HAP-1 (cell line): ENCODE measurements at regions not wholly inside any gene's neighbourhood (a gene's known extent, or its start where the extent isn't known, plus 50 kb on each side); places are given as distances from the start of the nearest gene placed in this dataset.
A peak's percentile ranks its signal among the peaks of the same experiment; 100 is the strongest.

Source experiments
- DNase-seq, 2 experiments: peaks; one replicate each; pipeline ENCODE4 v3.0.0-alpha.2; 2016 to 2020; ENCODE audit warnings: low spot score in 2 of 2
- H3K27me3 ChIP-seq: fragments of 250-450 bp; sonication (Bioruptor Pico); 2 replicates; pipeline ENCODE4 v1.5.1; 2020; ENCODE audit warnings: low read depth, mild to moderate bottlenecking, moderate library complexity
- H3K36me3 ChIP-seq: fragments of 250-450 bp; sonication (Bioruptor Pico); replicated peaks from 2 replicates; pipeline ENCODE4 v1.5.1; 2020; ENCODE audit warnings: mild to moderate bottlenecking
- H3K4me1 ChIP-seq: fragments of 250-450 bp; sonication (Bioruptor Pico); 2 replicates; pipeline ENCODE4 v1.5.1; 2020; ENCODE audit warnings: mild to moderate bottlenecking
- H3K4me3 ChIP-seq: fragments of 250-450 bp; sonication (Bioruptor Pico); 2 replicates; pipeline ENCODE4 v1.5.1; 2020; ENCODE audit warnings: mild to moderate bottlenecking, moderate library complexity
- H3K9me3 ChIP-seq: fragments of 250-450 bp; sonication (Bioruptor Pico); 2 replicates; pipeline ENCODE4 v1.5.1; 2020; ENCODE audit warnings: mild to moderate bottlenecking, moderate library complexity
- in situ Hi-C: fragments of 300-500 bp; cut with MboI; formaldehyde crosslinking; loops from 3 replicates; pipeline ENCODE4 v1.14.3; 2020; ENCODE audit warnings: low sequenced_read_pairs, inconsistent platforms, mixed read lengths

DNA sequence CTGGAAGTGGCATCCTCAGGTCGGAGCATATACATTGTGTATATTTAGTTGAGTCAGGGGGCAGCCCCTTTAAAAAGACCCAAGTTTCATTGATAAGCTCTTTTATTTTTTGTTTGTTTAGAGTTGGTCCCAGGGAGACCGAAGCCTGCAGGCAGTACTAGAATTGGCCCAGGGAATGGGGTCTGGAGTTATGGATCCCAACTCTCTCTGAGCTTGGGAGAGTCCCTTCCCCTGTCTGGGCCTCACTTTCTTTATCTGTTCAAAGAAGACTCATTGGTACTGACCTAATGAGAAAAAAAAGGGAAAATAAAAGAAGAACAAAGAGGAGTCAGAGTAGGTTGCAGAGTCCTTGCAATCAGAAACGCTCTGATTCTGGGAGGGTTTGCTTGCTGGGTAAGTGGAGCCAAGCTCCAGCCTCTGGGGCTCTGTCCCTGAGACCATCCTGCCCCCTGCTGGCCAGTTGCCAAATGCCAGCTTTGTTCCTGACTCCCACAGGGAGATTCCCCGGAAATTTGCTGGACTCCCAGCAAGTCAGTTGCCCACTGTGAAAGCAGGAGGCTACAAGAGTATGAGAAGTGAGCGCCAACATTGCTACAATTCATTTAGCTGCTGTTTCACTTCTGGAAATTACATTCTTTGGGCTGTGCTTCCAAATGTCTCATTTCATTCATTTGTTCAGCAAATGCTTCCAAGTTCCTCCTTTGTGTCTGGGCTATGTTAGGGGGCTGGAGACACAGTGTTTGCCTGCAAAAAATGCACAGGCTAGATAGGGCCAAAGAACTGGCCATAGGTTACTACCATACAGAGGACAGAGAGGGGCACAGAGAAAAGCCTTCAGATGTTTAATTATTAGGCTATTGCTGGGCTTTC is 156.2 kb downstream of the MELK start:
- H3K9me3 ChIP-seq: no peaks in the 10 kb centered on the region
- peak; percentile 55 to 92 for DNase-seq
- in situ Hi-C loops: no loop called here
- H3K36me3 ChIP-seq: no peaks in the 10 kb centered on the region
- H3K27me3 ChIP-seq: no peaks in the 10 kb centered on the region; the same call in 1 of the 2 replicates
- no peaks in the 10 kb centered on the region for H3K4me1 ChIP-seq
- no peak overlapping the region for H3K4me3 ChIP-seq

DNA sequence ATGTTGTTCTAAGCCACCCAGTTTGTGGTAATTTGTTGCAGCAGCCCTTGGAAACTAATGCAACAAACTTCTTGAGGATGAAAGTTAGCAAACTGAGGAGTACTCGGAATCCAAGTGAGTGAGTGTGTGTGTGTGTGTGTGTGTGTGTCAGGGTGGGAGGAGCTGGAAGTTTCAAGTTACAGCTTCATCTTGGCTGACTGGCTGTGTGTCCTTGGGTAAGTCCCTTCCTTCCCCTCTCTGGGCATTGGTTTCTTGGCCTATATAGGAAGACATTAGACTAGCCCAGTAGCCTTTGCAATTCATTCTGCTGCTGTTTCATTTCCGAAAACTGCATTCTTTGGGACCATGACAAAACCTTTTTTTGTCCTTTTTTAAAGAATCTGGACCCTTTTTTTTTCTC is 157.2 kb downstream of the MELK start:
- Histone ChIP-seq H3K4me1 (no peaks in the 10 kb centered on the region), H3K36me3 (no peaks in the 10 kb centered on the region), H3K9me3 (no peaks in the 10 kb centered on the region), H3K27me3 (no peaks in the 10 kb centered on the region; the same call in 1 of the 2 replicates), H3K4me3 (no peak overlapping the region)
- no peak for DNase-seq
- in situ Hi-C loops: loop anchor here (10.0 kb wide), 1 partner anchor 55 kb away; no protein-coding TSS in a partner anchor

DNA sequence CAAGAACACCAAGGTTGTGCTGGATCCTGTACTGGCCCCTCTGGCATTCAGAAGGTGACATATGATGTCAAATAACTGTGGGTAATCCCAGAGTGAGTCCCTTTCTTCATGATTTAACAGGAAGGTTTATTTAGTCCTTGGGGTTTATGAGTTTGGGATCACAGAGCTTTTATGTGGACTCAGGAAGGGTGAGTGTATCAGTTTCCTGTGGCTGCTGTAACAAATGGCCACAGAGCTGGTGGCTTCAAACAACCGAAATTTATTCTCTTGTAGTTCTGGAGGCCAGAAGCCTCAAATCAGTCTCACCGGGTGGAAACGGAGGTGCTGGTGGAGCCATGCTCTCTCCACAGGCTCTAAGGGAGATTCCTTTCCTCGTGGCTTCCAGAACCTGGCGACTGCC is 157.7 kb downstream of the MELK start:
- no peak for DNase-seq
- Histone ChIP-seq H3K4me1 (no peaks in the 10 kb centered on the region), H3K27me3 (no peaks in the 10 kb centered on the region; the same call in 1 of the 2 replicates), H3K4me3 (no peak overlapping the region), H3K9me3 (no peaks in the 10 kb centered on the region), H3K36me3 (no peaks in the 10 kb centered on the region)
- in situ Hi-C loops: loop anchor here (10.0 kb wide), 1 partner anchor 54 kb away; no protein-coding TSS in a partner anchor

DNA sequence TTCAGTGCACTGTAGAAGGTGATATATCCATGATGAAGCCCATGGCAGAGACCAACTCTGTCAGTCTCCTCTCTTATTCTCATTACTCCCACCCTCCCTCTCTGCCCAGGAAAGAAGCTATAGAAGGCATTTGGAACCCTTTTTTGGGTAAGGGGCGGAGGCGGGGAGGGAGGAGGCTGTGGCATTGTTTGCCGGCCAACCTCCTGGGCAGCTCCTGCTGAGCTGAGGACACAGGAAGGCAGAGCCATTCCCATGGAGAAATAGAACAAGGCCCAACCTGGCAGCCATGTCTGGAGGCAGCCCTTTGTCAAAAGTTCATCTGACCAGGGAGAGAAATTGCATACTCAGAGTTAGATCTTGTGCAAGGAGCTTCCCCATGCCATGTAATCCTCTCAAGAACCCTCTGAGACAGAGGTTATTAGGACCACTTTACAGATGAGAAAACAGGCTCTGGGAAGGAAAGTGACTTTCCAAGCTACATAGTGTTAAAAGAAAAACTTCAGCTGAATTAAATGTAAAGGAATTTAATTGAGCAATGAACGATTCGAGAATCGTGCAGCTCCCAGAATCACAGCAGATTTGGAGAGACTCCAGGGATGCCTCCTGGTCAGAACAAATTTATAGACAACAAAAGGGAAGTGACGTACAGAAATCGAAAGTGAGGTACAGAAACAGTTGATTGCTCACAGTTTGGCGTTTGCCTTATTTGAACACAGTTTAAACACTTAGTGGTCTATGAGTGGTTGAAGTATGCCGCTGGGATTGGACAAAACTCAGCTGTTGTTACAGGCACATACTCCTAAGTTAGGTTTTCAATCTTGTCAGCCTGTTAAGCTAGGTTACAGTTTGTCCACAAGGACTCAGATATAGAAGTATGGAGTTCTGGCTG is 158.6 kb downstream of the MELK start:
- Histone ChIP-seq H3K9me3 (no peaks in the 10 kb centered on the region), H3K27me3 (no peaks in the 10 kb centered on the region; the same call in 1 of the 2 replicates), H3K4me3 (no peak overlapping the region), H3K36me3 (no peaks in the 10 kb centered on the region), H3K4me1 (no peaks in the 10 kb centered on the region)
- in situ Hi-C loops: loop anchor here (10.0 kb wide), 1 partner anchor 53 kb away; no protein-coding TSS in a partner anchor
- DNase-seq: no peak

DNA sequence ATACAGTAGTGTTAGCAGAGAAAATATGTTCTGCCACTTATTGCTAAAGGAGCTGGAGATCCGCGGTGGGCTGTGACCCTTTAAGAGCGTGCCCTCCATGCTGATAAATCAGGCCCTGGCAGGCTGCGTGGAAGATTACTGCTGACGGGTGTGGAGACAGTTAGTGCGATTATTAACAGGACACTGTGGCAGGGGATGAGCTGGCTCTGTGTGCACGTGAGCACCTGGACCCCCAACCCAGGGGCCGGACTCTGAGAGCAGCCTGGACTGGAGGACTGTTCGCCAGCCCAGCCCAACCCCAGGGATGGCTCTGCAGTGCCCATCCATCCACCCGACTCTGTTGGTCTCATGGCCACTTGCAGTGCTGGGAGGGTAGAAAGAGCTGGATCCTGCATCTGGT is 162.0 kb downstream of the MELK start:
- in situ Hi-C loops: loop anchor here (10.0 kb wide), 1 partner anchor 50 kb away; no protein-coding TSS in a partner anchor
- Histone ChIP-seq H3K4me3 (no peak overlapping the region), H3K4me1 (no peaks in the 10 kb centered on the region), H3K9me3 (no peaks in the 10 kb centered on the region), H3K27me3 (peaks cover under 1% of the 10 kb centered on the region; the same call in 1 of the 2 replicates), H3K36me3 (no peaks in the 10 kb centered on the region)
- no peak for DNase-seq

DNA sequence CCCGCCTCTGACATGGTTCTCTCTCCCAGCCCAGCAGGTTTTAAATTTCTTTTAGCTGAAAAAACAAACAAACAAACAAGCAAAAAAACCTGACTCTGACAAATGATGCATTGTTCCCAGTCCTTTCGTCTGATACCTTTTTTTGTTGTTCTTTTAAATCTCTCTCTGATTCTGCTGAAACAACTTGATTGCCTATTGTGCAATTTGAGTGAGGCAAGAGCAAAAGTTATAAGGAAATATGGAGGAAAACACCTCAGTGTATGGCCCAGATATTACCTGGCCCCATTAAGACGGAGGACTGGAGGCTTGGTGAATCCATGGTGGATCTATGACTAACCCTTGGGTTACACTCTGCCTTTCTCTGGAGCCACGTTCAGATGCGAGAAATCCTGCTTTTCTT is 164.0 kb downstream of the MELK start:
- no peak for DNase-seq
- no peaks in the 10 kb centered on the region for H3K9me3 ChIP-seq
- H3K36me3 ChIP-seq: no peaks in the 10 kb centered on the region
- H3K4me1 ChIP-seq: no peaks in the 10 kb centered on the region
- H3K4me3 ChIP-seq: no peak overlapping the region
- peaks cover 6% of the 10 kb centered on the region; the same call in 1 of the 2 replicates for H3K27me3 ChIP-seq
- in situ Hi-C loops: loop anchor here (10.0 kb wide), 1 partner anchor 48 kb away; no protein-coding TSS in a partner anchor

DNA sequence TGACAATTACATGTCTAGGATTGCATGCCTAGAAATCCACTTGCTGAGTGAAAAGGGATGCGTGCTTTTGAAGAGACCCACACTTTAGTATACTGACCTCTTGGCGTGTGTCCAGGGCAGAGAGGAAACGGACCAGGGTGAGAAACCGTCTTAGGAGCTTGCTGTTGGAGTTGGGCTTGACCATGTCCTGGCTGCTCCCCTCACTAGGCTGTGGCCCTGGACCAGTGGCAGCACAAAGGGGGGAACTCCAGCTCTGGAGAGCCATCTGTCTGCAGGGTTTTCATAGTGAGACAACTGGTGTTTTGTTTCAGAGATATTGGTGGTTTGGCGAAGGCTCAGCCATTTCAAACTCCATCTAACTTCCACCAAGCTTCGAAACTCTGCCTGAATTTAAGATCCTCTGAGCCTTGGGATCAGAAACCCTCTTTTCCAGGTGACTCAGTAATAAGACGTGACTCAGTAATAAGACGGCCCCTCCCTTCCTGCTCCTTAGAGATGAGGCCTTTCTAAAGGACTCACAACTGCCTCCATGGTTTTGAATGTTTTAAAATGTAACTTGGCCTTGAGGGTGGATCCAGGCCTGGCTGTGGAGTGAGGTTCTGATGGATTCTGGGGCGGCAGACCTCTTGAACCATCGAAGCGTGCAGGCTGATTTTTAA is 165.8 kb downstream of the MELK start:
- Histone ChIP-seq H3K9me3 (no peaks in the 10 kb centered on the region), H3K36me3 (no peaks in the 10 kb centered on the region), H3K27me3 (peaks cover 10% of the 10 kb centered on the region; the same call in 1 of the 2 replicates), H3K4me3 (no peak overlapping the region), H3K4me1 (no peaks in the 10 kb centered on the region)
- in situ Hi-C loops: loop anchor here (10.0 kb wide), 1 partner anchor 46 kb away; no protein-coding TSS in a partner anchor
- DNase-seq: no peak

DNA sequence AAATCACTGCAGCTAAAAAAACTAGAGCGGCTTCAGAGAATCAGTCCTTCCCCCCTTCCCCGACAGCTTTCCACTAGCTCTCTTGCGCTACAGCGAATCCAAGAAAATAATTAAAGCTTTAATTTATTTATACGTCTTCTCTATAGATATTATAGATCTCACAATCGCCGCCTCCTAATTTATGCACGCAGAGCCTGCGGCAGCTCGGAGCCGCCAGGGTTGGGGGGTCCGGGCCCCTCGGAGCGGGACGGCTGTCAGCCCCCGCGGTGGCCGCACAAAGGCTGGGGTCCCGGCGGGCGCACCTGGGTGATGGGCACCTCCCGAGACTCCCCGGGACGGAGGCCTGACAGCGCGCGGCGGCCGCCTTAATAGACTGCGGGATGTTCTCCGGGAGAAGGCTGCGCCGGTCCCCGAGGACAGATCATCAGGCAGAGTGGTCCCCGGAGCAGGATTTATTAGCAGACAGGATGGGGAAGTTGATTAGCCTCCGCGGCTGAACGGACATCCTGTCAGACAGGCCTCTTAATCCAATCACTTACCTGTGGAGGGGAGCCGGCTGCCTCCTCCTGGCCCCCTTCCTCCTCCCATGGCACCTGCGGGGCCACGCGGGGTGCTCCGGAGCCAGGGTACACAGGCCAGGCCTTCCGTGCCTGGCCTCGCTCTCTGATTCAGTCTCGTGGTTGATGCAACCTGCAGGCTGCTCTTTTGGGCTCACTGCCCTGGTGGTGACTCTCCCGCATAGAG is 166.8 kb downstream of the MELK start:
- peaks cover 10% of the 10 kb centered on the region; the same call in 1 of the 2 replicates for H3K27me3 ChIP-seq
- no peaks in the 10 kb centered on the region for H3K4me1 ChIP-seq
- DNase-seq: no peak
- no peak overlapping the region for H3K4me3 ChIP-seq
- in situ Hi-C loops: loop anchor here (10.0 kb wide), 1 partner anchor 45 kb away; no protein-coding TSS in a partner anchor
- H3K36me3 ChIP-seq: no peaks in the 10 kb centered on the region
- H3K9me3 ChIP-seq: no peaks in the 10 kb centered on the region

DNA sequence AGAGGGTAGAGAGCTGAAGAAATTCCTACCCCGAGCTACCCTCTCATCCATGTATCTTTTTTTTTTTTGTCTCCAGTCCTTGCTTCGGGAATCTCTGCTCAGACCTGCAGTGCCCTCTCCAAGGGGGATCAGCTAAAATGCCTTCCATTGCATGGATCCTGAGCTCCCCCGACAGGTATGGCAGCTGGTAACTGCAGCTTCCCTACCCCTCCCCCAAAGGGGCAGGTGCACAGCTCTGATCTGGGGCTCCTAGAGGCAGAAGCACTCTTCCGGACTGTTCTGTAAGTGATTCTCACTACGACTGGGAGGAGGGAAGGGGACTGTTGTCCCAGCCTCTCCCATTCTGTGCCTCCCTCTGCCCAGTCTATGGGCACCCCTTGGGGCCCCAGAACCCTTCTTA is 169.6 kb downstream of the MELK start:
- H3K36me3 ChIP-seq: no peaks in the 10 kb centered on the region
- no peaks in the 10 kb centered on the region for H3K4me1 ChIP-seq
- no peak for DNase-seq
- H3K27me3 ChIP-seq: peaks cover 10% of the 10 kb centered on the region; the same call in 1 of the 2 replicates
- in situ Hi-C loops: no loop called here
- H3K9me3 ChIP-seq: no peaks in the 10 kb centered on the region
- no peak overlapping the region for H3K4me3 ChIP-seq

DNA sequence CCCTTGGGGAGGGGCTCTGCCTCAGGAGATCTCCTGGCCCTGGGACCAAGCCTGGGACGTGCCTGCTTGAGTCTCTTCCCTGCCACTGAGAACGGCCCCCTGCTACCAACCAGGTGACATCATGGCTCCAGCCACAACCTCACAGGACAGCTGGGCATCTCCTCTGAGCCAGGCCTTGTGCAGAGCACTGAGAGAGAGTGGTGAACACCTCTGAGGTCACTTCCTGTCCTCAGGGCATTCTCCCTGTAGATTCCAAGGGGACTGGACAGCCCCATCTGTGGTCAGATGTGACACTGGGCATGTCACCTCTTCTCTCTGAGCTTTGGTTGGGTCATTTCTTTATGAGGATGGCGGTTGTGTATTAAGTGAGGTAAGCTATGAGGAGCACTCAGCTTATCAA is 172.0 kb downstream of the MELK start:
- no peak for DNase-seq
- no peak overlapping the region for H3K4me3 ChIP-seq
- H3K4me1 ChIP-seq: no peaks in the 10 kb centered on the region
- in situ Hi-C loops: no loop called here
- H3K36me3 ChIP-seq: no peaks in the 10 kb centered on the region
- no peaks in the 10 kb centered on the region for H3K9me3 ChIP-seq
- peaks cover 18% of the 10 kb centered on the region; the same call in 1 of the 2 replicates for H3K27me3 ChIP-seq

DNA sequence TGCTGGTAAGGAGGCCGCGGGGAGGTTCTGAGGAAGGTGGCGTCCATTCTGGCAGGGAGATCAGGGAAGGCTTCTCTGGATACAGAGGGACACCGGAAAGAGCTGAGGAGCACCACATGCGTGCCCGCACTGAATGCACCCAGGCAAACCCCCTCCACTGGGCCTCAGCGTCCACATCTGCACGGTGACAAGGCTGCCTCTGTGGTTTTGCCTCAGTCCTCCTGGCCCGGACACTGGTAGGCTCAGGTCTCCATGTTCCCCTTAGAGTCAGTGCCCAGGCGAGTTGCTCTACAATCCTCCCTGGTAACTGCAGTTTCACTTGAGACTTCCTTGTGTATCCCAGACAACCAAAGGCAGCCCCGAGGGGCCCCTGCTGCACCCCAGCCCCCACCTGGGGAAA is 173.3 kb downstream of the MELK start:
- no peaks in the 10 kb centered on the region for H3K4me1 ChIP-seq
- no peak for DNase-seq
- in situ Hi-C loops: no loop called here
- H3K36me3 ChIP-seq: no peaks in the 10 kb centered on the region
- no peaks in the 10 kb centered on the region for H3K9me3 ChIP-seq
- H3K27me3 ChIP-seq: peaks cover 20% of the 10 kb centered on the region; the same call in 1 of the 2 replicates
- H3K4me3 ChIP-seq: no peak overlapping the region

DNA sequence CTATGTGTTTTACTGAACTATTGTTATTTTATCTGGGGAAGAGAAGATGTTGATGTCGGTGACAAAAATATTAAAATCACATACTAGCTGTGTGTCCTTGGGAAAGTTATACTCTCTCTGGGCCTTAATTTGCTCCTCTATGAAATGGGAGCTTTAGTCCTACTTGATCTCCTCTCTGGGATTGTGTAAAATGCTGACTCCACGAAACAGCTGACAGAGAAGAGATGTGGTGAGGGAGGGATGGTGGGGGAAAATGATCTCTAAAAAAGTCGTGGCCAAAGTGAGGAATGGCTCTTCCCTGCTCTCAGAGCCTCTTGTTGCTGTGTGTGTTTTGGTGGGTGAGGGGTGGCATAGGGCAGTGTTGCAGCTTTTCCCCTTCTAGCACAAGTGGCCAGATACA is 173.7 kb downstream of the MELK start:
- H3K36me3 ChIP-seq: no peaks in the 10 kb centered on the region
- DNase-seq: no peak
- peaks cover 20% of the 10 kb centered on the region; the same call in 1 of the 2 replicates for H3K27me3 ChIP-seq
- H3K4me3 ChIP-seq: no peak overlapping the region
- H3K4me1 ChIP-seq: no peaks in the 10 kb centered on the region
- H3K9me3 ChIP-seq: no peaks in the 10 kb centered on the region
- in situ Hi-C loops: no loop called here
